ENCODE measurements at regions not wholly inside any gene's neighbourhood (a gene's known extent, or its start where the extent isn't known, plus 50 kb on each side); places are given as distances from the start of the nearest gene placed in this dataset.

DNA sequence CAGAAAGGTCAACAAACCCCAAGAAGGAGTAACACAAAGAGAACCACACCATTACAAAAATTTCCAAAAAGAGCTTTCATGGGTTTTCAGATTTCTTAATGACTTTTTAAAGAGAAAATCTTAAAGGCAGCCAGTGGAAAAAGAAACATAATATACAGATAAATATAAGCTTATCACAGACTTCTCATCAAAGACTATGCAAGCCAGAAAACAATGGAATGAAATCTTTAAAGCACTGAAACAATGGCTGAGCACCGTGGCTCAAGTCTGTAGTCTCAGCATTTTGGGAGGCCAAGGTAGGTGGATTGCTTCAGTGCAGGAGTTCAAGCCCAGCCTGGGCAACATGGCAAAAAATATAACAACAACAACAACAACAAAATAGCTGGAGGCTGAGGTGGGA is 237.4 kb downstream of the CYP26B1 start:
- DNase-seq: no peak

DNA sequence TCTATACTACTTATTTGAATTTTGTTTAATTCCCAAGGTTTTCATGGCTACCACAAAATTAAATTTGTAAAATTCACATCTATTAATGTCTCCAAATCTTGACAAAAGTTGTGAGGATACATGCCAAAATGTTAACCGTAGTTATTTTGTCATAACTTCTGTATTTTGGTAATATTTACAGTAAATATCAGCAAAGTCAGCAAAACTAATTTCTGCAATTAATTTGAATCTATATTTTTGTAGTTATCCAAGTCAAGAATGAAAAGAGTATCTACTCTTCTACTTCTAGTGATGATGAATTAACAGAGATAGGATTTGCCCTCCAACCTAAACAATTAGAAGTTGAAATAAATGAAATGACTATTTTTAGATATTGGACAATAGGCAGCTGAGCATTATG is 238.9 kb downstream of the CYP26B1 start:
- DNase-seq: no peak

DNA sequence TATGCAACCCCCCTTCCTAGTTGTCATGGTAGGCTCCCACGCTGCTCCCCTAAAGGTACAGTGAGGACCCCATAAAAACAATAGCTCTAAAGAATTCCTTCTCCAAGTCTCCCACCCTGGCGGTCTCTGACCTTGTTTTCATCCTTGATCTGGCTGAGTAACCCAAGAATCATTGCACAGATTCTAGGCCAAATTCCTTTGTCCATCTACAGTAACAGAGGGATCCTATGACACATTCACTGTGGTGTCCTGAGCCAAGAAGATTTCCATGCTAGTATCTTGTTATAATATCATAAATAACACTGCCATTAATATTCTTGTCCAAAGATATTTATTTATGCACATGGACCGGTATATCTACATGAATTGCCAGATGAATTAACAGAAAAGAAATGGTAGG is 240.2 kb downstream of the CYP26B1 start:
- no peak for DNase-seq

DNA sequence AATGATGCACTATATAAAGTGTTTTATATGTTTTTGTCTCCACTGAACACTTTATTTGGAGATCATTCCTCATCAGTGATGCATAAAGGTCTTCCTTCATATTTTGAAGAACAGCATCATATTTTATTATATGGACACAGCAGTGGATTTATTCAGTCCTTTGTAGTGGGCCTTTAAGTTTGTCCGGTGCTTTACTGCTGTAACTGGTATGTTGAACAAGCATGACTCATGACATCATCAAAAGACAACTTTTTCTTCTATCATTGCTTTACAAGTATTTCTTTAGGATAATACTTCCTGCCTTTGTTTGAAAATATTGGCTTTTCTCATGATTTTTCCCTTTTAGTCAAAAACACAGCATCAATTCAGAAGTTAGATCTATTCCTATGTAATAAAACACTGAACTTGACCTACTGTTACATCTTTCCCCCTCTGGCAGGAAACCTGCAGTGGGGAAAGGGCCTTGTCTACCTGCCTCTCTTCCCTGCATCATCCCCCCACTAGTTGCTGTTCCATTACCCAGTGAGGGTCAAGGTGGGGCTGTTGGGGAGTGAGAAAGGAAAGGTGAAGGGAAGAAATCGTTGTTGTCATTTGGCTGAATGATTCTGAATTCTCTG is 241.2 kb downstream of the CYP26B1 start:
- DNase-seq: no peak

DNA sequence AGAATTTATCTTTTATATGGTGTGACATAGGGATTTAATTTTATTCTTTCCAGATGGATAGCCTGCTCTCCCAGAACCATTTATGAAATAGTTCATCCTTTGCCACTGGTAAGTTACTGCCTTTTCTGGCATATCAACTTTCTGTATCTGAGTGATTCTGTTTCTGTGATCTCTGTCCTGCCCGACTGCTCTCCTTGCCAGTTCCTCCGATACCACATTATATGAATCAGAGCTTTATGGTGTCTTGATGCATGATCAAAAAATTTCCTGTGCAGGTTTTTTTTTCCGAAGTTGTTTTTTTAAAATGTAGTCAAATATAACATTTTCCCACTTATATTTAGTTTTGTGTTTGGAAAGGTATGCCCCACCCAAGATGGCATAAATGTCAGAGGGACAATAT is 242.5 kb downstream of the CYP26B1 start:
- no peak for DNase-seq

DNA sequence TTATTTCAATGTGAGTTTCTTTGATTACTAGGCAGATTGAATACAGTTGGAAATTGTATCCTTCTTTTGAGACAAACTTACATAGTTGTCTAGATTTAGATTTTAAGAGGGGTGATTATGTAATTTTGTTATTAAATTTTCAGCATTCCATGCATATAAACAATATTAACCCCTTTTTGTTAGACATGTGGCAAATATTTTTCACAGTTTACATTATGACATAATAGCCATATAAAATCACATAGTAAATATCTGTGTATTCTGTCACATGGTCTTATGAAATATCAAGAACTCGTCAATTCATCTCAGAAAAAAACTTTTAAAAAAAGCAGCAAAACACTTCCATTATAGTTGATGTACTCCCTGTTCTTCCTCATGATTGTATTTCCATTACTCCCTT is 243.8 kb downstream of the CYP26B1 start:
- no peak for DNase-seq

DNA sequence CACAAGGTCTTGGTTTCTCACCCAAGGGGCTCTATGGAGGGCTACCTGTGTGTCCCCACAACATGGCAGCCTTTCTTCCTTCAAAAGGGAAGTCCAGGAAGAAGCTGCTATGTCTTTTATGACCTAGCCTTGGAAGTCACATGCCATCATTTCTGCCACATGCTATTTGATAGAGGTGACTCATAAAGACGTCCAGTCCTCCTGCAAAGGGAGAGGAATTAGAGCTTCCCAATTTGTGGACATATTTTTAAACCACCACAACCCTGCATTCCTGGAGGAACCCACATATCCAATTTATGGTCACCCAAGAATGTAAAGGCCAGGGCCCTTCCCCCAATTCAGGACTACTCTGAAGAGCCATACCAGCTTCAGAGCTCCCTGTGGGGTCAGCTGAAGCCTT is 246.2 kb downstream of the CYP26B1 start:
- no peak for DNase-seq

DNA sequence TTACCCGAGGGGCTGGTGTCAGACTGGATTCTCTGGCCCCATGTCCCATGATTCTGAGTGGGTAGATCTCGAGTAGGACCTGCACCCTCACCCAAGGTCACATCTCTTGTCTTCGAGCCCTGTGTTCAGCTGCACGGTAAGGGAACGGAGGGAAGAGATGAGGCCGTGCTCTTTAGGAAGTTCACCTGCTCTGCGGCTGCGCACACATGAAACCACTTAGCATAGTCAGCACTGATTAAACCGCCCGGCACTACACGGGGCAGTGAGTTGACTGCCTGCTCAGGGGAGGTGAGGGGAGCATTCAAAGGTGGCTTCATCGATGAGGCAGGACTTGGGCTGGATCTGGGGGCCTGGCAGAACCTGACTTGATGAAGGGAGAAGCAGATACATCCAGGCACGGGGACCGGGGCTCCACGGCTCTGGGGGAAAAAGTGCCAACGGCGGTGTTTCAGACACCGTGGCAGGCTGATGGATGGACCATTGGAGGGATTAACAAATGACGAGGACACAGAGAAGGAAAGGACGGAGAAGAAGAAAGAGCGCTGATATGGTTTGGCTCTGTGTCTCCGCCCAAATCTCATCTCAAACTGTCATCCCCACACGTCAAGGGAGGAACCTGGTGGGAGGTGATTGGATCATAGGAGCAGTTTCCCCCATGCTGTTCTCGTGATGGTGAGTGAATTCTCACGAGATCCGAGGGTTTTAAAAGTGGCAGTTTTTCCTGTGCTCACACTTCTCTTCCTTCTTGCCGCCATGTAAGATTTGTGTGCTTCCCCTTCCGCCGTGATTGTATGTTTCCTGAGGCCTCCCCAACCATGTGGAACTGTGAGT is 248.6 kb downstream of the CYP26B1 start:
- DNase-seq: no peak

DNA sequence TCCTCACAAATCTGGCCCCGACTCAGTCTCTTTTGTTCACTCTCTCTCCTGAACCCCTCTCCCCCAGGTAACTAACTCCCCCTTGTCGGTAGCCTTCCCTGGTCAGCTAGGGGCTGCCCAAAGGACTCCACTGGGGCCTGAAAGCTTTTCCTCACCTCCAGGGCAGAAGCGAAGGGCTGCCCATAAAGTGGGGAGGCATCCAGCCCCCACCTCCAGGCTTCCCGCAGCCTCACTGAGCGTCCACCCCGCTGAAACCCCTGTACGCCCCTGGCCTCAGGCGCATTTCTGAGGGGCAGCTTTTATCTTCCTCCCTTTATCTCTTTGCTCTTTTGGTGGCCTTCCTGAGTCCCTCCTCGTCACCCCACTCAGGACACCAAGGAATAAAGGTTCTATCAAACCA is 249.3 kb downstream of the CYP26B1 start:
- DNase-seq: no peak

DNA sequence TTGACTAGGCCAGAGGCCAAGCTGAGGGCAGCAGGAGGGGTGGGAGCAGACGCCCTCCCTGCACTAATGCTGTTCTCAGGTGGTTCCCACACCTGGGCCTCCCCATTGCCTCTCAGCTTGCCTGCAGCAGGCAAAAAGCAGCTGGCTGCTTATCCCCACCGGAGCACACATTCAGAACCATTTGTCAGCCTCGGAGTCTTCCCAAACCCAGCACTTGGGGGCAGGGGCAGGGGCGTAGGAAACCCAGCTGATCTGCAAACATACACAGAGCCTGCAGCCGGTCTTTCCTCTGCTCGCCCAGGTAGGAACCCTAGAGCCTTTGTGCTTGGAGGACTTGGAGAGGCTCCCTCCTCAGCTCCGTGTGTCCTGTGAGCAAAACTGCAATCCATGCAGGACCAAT is 249.8 kb downstream of the CYP26B1 start:
- no peak for DNase-seq

DNA sequence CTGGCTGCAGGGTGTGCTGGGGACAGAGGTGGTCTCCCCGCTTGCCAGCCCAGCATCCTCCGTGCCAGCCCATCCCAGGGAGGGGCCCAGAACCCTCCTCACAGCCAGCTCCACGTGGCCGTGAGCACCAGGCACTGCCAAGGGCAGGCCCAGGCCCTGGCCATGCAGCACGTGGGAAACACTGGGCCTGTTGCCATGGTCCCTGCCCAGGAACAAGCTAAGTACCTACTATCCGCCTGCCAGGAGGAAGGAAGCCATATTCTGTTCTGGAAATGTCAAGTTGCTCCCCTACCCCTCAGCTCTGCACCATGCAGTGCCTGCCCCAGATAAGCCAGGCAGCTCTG is 250.6 kb downstream of the CYP26B1 start:
- no peak for DNase-seq

DNA sequence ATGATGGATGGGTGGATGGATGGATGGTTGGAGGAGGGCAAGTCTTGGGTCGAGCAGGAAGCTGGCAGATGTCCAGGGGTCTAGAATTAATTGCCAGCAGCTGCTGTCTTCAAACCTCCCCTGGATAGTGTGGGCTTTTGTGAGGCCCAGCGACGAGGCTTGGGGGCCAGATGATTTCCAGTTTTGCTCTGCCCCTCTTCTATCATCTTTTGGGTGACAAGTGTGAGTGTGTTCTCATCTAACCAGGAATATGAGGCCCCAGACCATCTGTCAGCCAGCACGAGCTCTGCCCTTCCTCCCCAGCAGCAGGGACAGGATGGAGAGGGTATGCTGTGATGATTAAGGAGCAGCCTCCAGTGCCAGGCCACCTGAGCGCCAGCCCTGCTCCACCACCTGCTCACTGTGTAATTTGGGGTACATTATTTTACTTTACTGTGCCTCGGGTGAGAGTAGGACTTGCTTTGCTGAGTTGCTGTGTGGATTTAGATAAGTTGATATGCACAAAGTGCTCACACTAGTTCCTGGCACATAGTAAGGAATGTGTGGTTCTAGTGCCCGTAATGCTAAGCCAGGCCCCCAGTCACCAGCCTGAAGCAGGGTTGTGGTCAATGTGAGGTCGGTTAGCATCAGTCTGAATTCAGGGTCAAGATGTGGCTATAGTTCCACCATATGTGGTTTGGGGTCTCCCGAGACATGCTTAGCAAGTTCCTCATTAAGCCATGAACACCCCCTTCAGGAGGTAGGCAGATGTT is 251.1 kb downstream of the CYP26B1 start:
- DNase-seq: no peak

DNA sequence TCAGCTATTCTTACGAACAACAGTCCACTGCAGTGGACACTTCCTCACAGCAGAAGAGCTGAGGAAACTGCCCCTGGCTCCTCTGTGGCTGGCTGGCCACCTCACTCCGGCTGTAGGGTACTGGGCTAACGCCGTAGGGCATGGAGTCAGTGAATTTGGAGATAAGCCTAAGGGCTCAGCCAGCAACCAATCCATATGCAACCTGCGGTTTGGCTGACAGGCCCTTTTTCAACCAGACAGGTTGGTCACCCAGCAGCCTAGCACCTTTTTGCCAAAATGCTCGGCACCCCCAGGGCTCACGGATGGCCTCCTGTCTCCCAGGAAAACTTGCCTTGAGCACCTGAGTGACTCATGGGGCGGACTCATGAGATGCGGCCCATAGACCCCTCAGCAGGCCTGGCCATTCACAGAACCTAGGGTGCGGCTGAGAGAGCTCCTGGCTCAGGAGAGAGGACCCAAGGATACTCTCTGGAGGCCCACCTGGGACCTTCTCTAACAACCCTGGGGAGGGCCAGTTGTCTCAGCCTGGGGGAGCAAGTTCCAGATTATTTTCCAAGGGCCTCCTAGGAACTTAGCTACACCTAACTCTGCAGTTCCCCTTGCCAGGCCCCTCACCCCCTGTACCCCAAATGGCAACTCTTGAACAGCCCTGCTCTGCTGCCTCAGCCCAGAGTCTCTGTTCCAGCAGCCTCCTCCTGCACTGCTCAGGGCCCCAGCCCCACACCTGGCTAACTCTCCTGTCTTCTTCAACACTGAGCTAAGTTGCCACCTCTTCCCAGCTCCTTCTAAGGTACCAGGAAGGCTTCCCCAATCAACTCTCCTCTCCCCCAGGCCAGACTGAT is 252.1 kb downstream of the CYP26B1 start:
- DNase-seq: no peak

DNA sequence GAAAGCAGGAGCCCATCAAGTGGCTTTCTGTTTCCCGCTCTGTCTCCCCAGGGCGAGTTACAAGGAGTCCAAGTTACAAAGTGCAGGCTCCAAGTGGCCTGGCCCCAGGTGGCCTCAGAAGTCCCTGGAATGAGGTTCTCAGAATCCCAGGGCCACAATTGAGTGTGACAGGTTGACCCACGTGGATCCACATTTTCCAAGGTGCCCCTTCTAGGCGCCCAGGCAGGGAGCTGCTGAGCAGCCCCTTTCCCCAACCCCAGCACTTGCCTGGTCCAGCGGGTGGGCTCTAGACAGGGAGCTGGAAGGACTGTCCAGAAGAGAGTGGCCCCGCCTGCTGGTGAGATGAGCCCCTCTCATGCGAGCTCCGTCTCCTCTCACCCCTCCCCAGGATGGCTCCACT is 253.4 kb downstream of the CYP26B1 start:
- no peak for DNase-seq

DNA sequence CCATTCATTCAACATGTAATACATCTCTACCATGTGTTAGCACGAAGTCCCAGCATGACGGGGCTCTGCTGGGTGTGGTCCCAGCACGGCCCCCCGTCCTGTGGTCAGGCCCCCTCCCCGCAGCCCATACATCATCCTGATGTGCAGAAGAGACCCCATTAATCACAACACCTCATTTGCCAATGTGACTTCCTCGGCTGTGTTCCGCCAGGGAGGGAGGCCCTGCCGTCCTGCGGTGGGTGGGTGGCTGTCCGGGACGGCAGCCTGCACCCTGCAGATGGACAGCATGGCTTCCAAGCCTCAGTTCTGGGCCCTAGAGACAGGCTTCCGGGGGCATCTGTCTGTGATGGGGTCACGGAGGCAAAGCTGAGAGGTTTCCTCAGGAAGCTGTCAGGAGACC is 254.0 kb downstream of the CYP26B1 start:
- DNase-seq: no peak

DNA sequence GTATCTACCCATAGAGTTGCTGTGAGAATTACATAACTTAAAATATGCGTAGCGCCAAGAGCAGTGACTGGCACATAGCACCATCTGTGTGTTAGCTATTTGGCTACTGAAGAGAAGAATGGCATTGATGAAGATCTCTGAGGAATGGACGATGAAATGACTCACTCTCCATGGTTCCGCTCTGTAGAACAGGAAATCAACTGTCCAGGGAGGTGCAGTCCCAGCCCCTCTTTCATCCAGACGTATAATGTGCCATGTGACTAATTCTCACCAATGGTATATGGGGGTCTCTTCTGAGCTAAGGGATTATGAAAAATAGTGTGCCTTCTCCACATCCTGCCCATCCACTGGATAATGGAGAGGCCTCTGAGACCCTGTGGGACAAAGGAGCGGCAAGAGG is 254.8 kb downstream of the CYP26B1 start:
- no peak for DNase-seq

DNA sequence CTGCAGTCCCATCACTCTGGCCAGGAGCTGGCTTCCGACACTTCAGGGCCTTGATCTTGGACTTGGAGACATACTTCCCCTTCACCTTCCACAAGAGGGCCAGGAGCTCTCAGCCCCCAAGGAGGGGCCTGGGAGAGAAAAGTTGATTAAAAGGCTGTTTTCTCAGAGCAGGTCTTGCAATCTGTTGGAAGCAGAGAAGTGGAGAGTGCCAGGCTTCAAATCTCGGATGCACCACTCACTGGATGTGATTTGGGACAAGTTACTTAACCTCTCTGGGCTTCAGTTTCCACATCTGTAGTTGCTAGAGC is 255.3 kb downstream of the CYP26B1 start:
- no peak for DNase-seq

DNA sequence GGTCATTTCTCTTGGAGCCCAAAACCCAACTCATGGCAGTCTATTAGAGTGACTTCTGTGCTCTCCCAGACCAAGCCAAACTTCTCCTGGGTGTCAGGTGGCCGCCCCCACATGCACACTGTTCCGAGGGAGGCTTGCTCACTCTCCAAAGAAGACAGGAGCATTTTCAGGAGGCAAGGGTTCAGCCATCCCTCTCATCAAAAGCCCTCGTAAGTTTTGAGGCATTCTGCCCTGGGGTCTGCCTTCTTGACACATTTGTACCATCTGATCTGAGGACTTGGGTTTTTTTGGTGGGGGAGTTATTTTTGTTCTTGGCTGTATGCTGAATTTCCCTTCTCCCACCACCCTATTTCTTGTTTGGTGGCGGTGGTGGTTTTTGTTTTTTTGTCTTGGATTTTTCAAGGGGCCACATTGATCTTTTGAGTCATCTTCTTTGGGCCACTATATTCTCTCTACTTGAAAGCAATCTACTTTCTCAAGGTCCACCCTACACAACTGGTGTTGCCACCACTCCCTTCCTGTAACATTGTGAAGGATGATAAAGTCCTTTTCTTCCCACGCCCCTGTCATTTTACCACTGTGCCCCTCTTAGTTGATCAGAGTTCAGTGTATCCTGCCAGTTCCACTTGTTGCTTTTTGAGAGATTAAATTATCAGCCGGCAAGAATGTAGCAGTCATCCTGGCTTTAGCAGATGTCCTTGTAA is 255.8 kb downstream of the CYP26B1 start:
- no peak for DNase-seq

DNA sequence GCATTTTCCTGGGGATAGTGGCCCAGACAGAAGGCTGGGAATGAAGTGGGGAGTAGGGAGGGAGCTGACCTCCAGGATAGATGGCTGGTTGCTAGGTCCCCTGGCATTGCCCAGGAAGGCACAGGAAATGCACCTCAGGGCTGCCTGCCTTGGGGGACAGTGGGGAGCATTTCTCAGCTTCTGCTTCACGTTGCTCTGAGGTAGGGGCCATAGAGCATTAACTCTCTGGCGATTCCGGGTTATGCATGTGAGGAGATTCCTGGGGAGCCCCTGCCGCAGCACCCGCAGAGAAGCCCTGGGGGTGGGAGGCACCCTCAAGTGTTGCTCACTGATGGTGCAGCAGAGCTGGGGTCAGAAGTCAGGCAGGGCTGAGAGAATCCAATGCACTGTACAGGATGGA is 256.5 kb downstream of the CYP26B1 start:
- DNase-seq: no peak

DNA sequence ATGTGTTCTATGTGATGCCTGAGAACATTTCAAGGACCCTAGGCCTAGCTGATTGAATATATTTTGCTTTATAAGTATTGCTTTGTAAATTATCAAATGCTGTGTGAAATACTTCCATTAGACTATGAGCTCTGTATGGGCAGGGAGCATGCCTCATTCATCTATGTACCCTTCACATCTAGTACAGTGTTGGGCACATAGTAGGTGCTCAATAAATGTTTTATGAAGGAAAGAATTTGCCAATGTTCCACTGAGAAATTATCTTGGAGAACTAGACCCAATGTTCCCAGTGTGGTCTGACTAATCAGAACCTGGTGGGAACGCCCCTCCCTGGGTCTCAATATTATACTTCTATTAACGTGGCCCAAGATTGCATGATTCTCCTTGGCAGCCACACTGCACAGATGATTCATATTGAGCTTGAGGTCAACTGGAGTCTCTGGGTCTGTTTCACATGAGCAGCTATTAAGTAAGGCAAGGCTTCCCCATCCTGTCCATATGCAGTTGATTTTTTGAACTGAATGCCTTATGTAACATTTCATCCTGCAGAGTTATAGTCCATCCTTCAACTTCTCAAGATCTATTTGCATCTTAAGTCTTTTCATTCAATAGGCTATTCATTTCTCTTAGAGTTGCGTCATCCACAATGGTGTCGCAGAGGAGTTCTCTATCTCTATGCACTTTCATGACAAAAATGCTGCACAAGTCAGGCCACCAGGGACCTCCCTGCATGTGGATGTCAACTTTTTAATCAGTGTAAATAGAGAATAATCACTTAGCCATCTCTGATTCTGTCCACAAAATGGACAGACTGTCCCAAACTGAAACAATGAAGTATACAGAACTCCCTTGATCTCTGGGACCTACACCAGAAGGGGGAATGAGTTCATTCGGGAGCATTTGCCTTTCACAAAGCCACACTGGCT is 257.6 kb downstream of the CYP26B1 start:
- DNase-seq: no peak

DNA sequence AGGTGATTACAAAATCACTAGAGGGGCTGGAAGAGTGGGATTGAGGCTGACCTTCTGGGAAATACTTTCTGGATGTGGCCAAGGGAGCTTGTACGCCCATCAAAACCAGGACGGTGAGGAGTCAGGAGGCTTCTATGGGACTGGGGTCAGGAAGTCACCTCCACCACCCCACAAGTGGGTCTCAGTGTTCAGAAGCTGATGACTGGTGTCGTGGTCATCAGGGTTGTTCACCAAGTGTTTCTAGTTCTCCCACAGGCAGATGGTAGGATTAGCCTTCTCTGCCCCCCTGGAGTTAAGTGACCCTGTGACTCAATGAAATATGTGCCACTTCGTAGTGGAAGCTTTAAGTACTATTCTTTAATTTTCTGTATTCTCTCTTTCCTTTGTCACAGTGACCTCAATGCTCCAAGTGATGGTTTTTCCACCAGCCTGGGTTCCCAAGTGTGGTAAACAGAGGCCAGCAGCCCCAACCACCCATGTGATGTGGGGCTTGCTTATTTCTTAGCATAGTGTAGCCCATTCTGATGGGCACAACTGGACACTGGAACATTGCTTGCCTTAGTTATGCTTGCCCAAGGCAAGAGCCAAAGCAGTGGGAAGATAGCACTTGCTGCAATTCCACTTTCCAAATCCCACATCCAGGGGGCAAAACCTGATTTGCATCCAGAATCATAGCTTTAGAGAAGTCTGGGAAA is 258.8 kb downstream of the CYP26B1 start:
- DNase-seq: no peak
